ENCODE measurements at regions not wholly inside any gene's neighbourhood (a gene's known extent, or its start where the extent isn't known, plus 50 kb on each side); places are given as distances from the start of the nearest gene placed in this dataset.

DNA sequence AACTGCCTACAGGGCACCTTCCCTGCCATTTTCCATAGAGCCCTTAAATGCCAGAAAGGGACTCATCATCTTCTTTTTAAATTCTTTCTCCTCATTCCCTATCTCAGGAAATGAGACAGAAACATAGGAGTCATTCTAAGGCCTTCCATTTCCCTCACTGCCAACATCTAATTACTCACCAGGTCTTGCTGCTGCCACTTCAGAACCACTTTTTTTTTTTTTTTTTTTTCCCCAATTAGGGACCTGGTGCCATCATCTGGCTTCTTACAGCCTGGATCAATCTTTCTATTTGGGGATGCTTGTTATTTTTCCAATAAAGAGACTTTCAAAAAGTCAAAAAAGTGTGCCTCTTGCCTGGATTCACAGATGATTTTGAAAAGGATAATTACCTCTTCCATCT lies 373.4 kb downstream of the LPIN1 start:
- Histone ChIP-seq H3K27me3 (ENCODE audit: low read depth, low read length) (no peaks in the 10 kb centered on the region), H3K4me2 (ENCODE audit: low read length) (no peak overlapping the region), H4K20me1 (ENCODE audit: insufficient read depth, low read length) (no peaks in the 10 kb centered on the region), H3K4me3 (ENCODE audit: low read length) (no peak overlapping the region), H3K36me3 (replicated peaks; ENCODE audit: low read depth, low read length) (no peaks in the 10 kb centered on the region), H3K4me1 (ENCODE audit: low read length) (peaks cover 10% of the 10 kb centered on the region), H3K9ac (ENCODE audit: low read length) (no peak overlapping the region), H3K9me3 (ENCODE audit: insufficient read depth, low read length) (peaks cover 6% of the 10 kb centered on the region; the same call in 1 of the 2 replicates), H3K27ac (ENCODE audit: low read length) (no peak overlapping the region), H3K79me2 (ENCODE audit: low read length) (no peaks in the 10 kb centered on the region), H2AFZ (ENCODE audit: low read depth, low read length) (no peak overlapping the region)
- TF ChIP-seq CTCF (IDR thresholded peaks at IDR 0.05; ENCODE audit: low read depth, low read length), result no peak
- no peak for TF ChIP-seq EZH2phosphoT487 (IDR thresholded peaks at IDR 0.05; ENCODE audit: low read depth)

DNA sequence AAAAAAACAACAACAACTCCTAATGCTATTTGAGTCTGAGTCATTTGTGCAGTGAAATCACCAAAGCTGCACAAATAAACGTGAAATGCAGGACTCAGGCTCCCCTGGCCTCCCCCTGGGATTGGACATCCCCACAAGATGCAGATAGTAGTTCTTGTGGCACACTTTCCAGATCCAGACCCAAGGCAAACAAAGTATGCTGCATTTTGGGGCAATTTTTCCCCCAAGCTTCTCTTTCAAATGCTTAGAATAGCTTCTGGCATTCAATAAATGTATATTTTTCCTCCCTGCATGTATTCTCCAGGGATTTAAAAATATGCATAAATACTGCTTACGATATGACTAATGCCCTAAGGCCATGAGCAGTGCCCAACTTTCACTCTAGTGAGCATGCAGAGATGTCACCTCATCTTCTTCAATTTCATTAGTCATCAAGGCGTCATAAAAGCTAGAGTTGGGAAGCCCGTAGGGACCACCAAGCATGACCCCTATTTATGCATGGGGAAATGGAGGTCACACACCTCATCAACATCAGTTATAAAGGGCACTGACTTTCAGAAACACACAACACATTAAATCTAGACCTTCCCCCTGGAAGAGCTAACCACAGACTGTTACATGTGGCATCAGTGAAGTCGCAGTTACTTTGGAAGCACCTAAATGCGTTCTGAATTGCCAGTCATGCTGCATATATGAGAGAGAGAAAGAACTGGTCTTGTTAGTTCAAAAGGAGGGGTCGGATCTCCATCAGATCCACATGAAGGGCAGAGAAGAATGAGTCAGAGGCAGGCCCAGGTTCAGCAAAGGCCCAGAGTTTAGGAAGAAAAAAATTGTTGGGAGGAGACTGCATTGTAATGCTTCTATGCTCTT lies 374.1 kb downstream of the LPIN1 start:
- no peak overlapping the region for H2AFZ ChIP-seq (ENCODE audit: low read depth, low read length)
- no peak overlapping the region for H3K4me3 ChIP-seq (ENCODE audit: low read length)
- no peak overlapping the region for H3K9ac ChIP-seq (ENCODE audit: low read length)
- H3K27me3 ChIP-seq (ENCODE audit: low read depth, low read length), result no peaks in the 10 kb centered on the region
- TF ChIP-seq CTCF (IDR thresholded peaks at IDR 0.05; ENCODE audit: low read depth, low read length) (no peak), EZH2phosphoT487 (IDR thresholded peaks at IDR 0.05; ENCODE audit: low read depth) (no peak)
- no peak overlapping the region for H3K4me2 ChIP-seq (ENCODE audit: low read length)
- no peaks in the 10 kb centered on the region for H4K20me1 ChIP-seq (ENCODE audit: insufficient read depth, low read length)
- H3K79me2 ChIP-seq (ENCODE audit: low read length), result no peaks in the 10 kb centered on the region
- peaks cover 10% of the 10 kb centered on the region for H3K4me1 ChIP-seq (ENCODE audit: low read length)
- no peak overlapping the region for H3K27ac ChIP-seq (ENCODE audit: low read length)
- H3K36me3 ChIP-seq (replicated peaks; ENCODE audit: low read depth, low read length), result no peaks in the 10 kb centered on the region
- peaks cover 6% of the 10 kb centered on the region; the same call in 1 of the 2 replicates for H3K9me3 ChIP-seq (ENCODE audit: insufficient read depth, low read length)

- Histone ChIP-seq H2AFZ (ENCODE audit: low read depth, low read length) (no peak overlapping the region), H3K9ac (ENCODE audit: low read length) (no peak overlapping the region), H3K4me2 (ENCODE audit: low read length) (no peak overlapping the region), H3K4me1 (ENCODE audit: low read length) (no peaks in the 10 kb centered on the region), H3K4me3 (ENCODE audit: low read length) (no peak overlapping the region), H3K27me3 (ENCODE audit: low read depth, low read length) (peaks cover 28% of the 10 kb centered on the region), H3K27ac (ENCODE audit: low read length) (no peak overlapping the region), H3K36me3 (replicated peaks; ENCODE audit: low read depth, low read length) (no peaks in the 10 kb centered on the region), H3K79me2 (ENCODE audit: low read length) (no peaks in the 10 kb centered on the region), H4K20me1 (ENCODE audit: insufficient read depth, low read length) (no peaks in the 10 kb centered on the region), H3K9me3 (ENCODE audit: insufficient read depth, low read length) (no peaks in the 10 kb centered on the region)
- TF ChIP-seq CTCF (IDR thresholded peaks at IDR 0.05; ENCODE audit: low read depth, low read length) (no peak), EZH2phosphoT487 (IDR thresholded peaks at IDR 0.05; ENCODE audit: low read depth) (no peak)
Observed at GRCh38 chr2:12124790-12125189, 378.4 kb downstream of the LPIN1 start.

DNA sequence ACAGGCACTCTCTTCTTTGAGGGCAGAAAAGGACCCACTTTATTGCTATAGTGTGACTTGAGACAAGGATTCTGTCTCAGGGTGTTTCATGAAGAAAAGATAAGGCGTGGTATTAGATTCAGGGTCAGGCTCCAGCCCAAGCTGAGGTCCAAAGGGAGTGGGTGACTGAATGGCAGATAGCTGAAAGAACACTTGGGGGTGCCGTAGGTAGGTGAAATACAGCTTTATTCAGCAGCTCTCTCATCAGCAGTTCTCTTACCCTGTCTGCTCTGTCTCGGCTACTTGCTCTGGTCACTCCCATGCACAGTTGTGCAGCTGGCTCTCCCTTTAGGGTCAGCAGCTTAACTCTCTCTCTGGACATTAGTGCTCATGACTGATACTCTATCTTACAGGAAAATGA lies 379.9 kb downstream of the LPIN1 start:
- no peaks in the 10 kb centered on the region for H3K36me3 ChIP-seq (replicated peaks; ENCODE audit: low read depth, low read length)
- H3K4me3 ChIP-seq (ENCODE audit: low read length), result no peak overlapping the region
- peaks cover 28% of the 10 kb centered on the region for H3K27me3 ChIP-seq (ENCODE audit: low read depth, low read length)
- TF ChIP-seq CTCF (IDR thresholded peaks at IDR 0.05; ENCODE audit: low read depth, low read length) (no peak), EZH2phosphoT487 (IDR thresholded peaks at IDR 0.05; ENCODE audit: low read depth) (no peak)
- H2AFZ ChIP-seq (ENCODE audit: low read depth, low read length), result no peak overlapping the region
- H4K20me1 ChIP-seq (ENCODE audit: insufficient read depth, low read length), result no peaks in the 10 kb centered on the region
- no peak overlapping the region for H3K9ac ChIP-seq (ENCODE audit: low read length)
- no peak overlapping the region for H3K27ac ChIP-seq (ENCODE audit: low read length)
- no peaks in the 10 kb centered on the region for H3K4me1 ChIP-seq (ENCODE audit: low read length)
- no peaks in the 10 kb centered on the region for H3K79me2 ChIP-seq (ENCODE audit: low read length)
- no peak overlapping the region for H3K4me2 ChIP-seq (ENCODE audit: low read length)
- no peaks in the 10 kb centered on the region for H3K9me3 ChIP-seq (ENCODE audit: insufficient read depth, low read length)
